ENCODE measurements at regions not wholly inside any gene's neighbourhood (a gene's known extent, or its start where the extent isn't known, plus 50 kb on each side); places are given as distances from the start of the nearest gene placed in this dataset.
"Not testable (repeated sequence)": the region's sequence is repeated elsewhere in the genome, so short reads cannot be mapped to it uniquely, and the experiment has no call there.

GRCh38 chr7:116377721-116378120 is 121.8 kb upstream of the CAV2 start:
- DNase-seq (ENCODE audit: low read depth), result no peak

GRCh38 chr7:116380025-116380424 is 119.5 kb upstream of the CAV2 start:
- DNase-seq (ENCODE audit: low read depth), result no peak

- no peak for DNase-seq (ENCODE audit: low read depth)
Measured at GRCh38 chr7:116382375-116382774, 117.2 kb upstream of the CAV2 start.

GRCh38 chr7:116384936-116385635 is 114.5 kb upstream of the CAV2 start:
- no peak for DNase-seq (ENCODE audit: low read depth)

GRCh38 chr7:116386674-116387073 is 112.9 kb upstream of the CAV2 start:
- no peak for DNase-seq (ENCODE audit: low read depth)

GRCh38 chr7:116390363-116390762 is 109.2 kb upstream of the CAV2 start:
- no peak for DNase-seq (ENCODE audit: low read depth)

GRCh38 chr7:116392806-116393205 is 106.7 kb upstream of the CAV2 start:
- no peak for DNase-seq (ENCODE audit: low read depth)

GRCh38 chr7:116393654-116394053 is 105.9 kb upstream of the CAV2 start:
- no peak for DNase-seq (ENCODE audit: low read depth)

- no peak for DNase-seq (ENCODE audit: low read depth)
Measured at GRCh38 chr7:116394106-116394505, 105.4 kb upstream of the CAV2 start.

- no peak for DNase-seq (ENCODE audit: low read depth)
Measured at GRCh38 chr7:116395141-116395791, 104.3 kb upstream of the CAV2 start.

GRCh38 chr7:116398672-116399071 is 100.9 kb upstream of the CAV2 start:
- no peak for DNase-seq (ENCODE audit: low read depth)

- no peak for DNase-seq (ENCODE audit: low read depth)
Measured at GRCh38 chr7:116399819-116400218, 99.7 kb upstream of the CAV2 start.

GRCh38 chr7:116400522-116400921 is 99.0 kb upstream of the CAV2 start:
- DNase-seq (ENCODE audit: low read depth), result no peak

- DNase-seq (ENCODE audit: low read depth), result no peak
Measured at GRCh38 chr7:116401711-116402110, 97.8 kb upstream of the CAV2 start.

- DNase-seq (ENCODE audit: low read depth), result no peak
Measured at GRCh38 chr7:116403265-116403664, 96.3 kb upstream of the CAV2 start.

- no peak for DNase-seq (ENCODE audit: low read depth)
Measured at GRCh38 chr7:116404389-116404788, 95.1 kb upstream of the CAV2 start.

GRCh38 chr7:116405810-116406209 is 93.7 kb upstream of the CAV2 start:
- no peak for DNase-seq (ENCODE audit: low read depth)

GRCh38 chr7:116407165-116407564 is 92.4 kb upstream of the CAV2 start:
- no peak for DNase-seq (ENCODE audit: low read depth)

GRCh38 chr7:116408166-116408565 is 91.4 kb upstream of the CAV2 start:
- no peak for DNase-seq (ENCODE audit: low read depth)

GRCh38 chr7:116408831-116409453 is 90.6 kb upstream of the CAV2 start:
- not testable (repeated sequence) for DNase-seq (ENCODE audit: low read depth)

GRCh38 chr7:116410694-116411093 is 88.8 kb upstream of the CAV2 start:
- DNase-seq (ENCODE audit: low read depth), result not testable (repeated sequence)

- no peak for DNase-seq (ENCODE audit: low read depth)
Measured at GRCh38 chr7:116417593-116418345, 81.8 kb upstream of the CAV2 start.

- no peak for DNase-seq (ENCODE audit: low read depth)
Measured at GRCh38 chr7:116418524-116418923, 81.0 kb upstream of the CAV2 start.

All from activated T-helper 9 cell treated with anti-CD3 and anti-CD28 coated beads, Interleukin-2, amount 50 U/mL, for 16 hours (primary cell).